B cell (primary cell): ENCODE measurements at regions not wholly inside any gene's neighbourhood (a gene's known extent, or its start where the extent isn't known, plus 50 kb on each side); places are given as distances from the start of the nearest gene placed in this dataset.

Source experiments
- CTCF ChIP-seq: fragments of 200-600 bp; IDR thresholded peaks from one replicate; pipeline ENCODE4 v1.8.0; 2022; ENCODE audit warnings: antibody characterized with exemption, mild to moderate bottlenecking
- EZH2 ChIP-seq: IDR thresholded peaks from 2 replicates; pipeline ENCODE4 v1.6.1; 2012; ENCODE audit warnings: borderline replicate concordance, low read depth, mild to moderate bottlenecking, moderate library complexity, low read length; ENCODE audit not compliant: insufficient read depth, poor library complexity, severe bottlenecking

- TF ChIP-seq EZH2 (no peak), CTCF (no peak)
Measured at GRCh38 chrX:39162322-39162735, 361.1 kb downstream of the MID1IP1 start.
